Osteocyte (in vitro differentiated cells): ENCODE measurements at regions not wholly inside any gene's neighbourhood (a gene's known extent, or its start where the extent isn't known, plus 50 kb on each side); places are given as distances from the start of the nearest gene placed in this dataset.
"Not testable (repeated sequence)": the region's sequence is repeated elsewhere in the genome, so short reads cannot be mapped to it uniquely, and the experiment has no call there.

Experiments used
- DNase-seq: peaks from one replicate; pipeline ENCODE4 v3.0.0; 2021; ENCODE audit warnings: mixed read lengths; ENCODE audit not compliant: unreplicated experiment; ENCODE audit errors: extremely low spot score
- H3K27ac Mint-ChIP-seq: one replicate; pipeline ENCODE4 v1.8.0; 2021; ENCODE audit warnings: mild to moderate bottlenecking, mixed read lengths; ENCODE audit not compliant: unreplicated experiment
- H3K27me3 Mint-ChIP-seq: one replicate; pipeline ENCODE4 v1.8.0; 2021; ENCODE audit warnings: mixed read lengths; ENCODE audit not compliant: unreplicated experiment
- H3K36me3 Mint-ChIP-seq: one replicate; pipeline ENCODE4 v1.8.0; 2021; ENCODE audit warnings: mixed read lengths; ENCODE audit not compliant: unreplicated experiment
- H3K4me1 Mint-ChIP-seq: one replicate; pipeline ENCODE4 v1.8.0; 2021; ENCODE audit warnings: mixed read lengths; ENCODE audit not compliant: unreplicated experiment
- H3K4me3 Mint-ChIP-seq: one replicate; pipeline ENCODE4 v1.8.0; 2021; ENCODE audit warnings: mild to moderate bottlenecking, moderate library complexity, mixed read lengths; ENCODE audit not compliant: unreplicated experiment
- H3K9me3 Mint-ChIP-seq: one replicate; pipeline ENCODE4 v1.8.0; 2021; ENCODE audit warnings: mixed read lengths; ENCODE audit not compliant: unreplicated experiment
- CTCF ChIP-seq: fragments of 200-600 bp; sonication (generic); IDR thresholded peaks from 2 replicates; pipeline ENCODE4 v1.5.0; 2021; ENCODE audit warnings: antibody characterized with exemption, mild to moderate bottlenecking, moderate library complexity

GRCh38 chr4:118576709-118577219 is 108.4 kb upstream of the METTL14 start:
- H3K27ac Mint-ChIP-seq, DNase-seq, H3K4me3 Mint-ChIP-seq, H3K36me3 Mint-ChIP-seq, H3K27me3 Mint-ChIP-seq, H3K9me3 Mint-ChIP-seq: not testable (repeated sequence)
- H3K4me1 Mint-ChIP-seq: peaks cover 26% of the 10 kb centered on the region

- H3K27me3 Mint-ChIP-seq: peaks cover 60% of the 10 kb centered on the region
- H3K4me3 Mint-ChIP-seq: no peak overlapping the region
- no peak overlapping the region for H3K27ac Mint-ChIP-seq
- H3K36me3 Mint-ChIP-seq: no peaks in the 10 kb centered on the region
- no peak for TF ChIP-seq CTCF
- no peaks in the 10 kb centered on the region for H3K4me1 Mint-ChIP-seq
- DNase-seq: no peak
- H3K9me3 Mint-ChIP-seq: no peaks in the 10 kb centered on the region
Measured at GRCh38 chr4:118585015-118585414, 100.2 kb upstream of the METTL14 start.

GRCh38 chr4:118586357-118586790 is 98.8 kb upstream of the METTL14 start:
- Mint-ChIP-seq H3K27ac (no peak overlapping the region), H3K27me3 (peaks cover 61% of the 10 kb centered on the region), H3K9me3 (no peaks in the 10 kb centered on the region), H3K36me3 (no peaks in the 10 kb centered on the region), H3K4me3 (no peak overlapping the region), H3K4me1 (peaks cover 3% of the 10 kb centered on the region)
- no peak for TF ChIP-seq CTCF
- no peak for DNase-seq

GRCh38 chr4:118587116-118587831 is 97.9 kb upstream of the METTL14 start:
- H3K27me3 Mint-ChIP-seq: peaks cover 56% of the 10 kb centered on the region
- H3K9me3 Mint-ChIP-seq: no peaks in the 10 kb centered on the region
- H3K27ac Mint-ChIP-seq: no peak overlapping the region
- no peak overlapping the region for H3K4me3 Mint-ChIP-seq
- TF ChIP-seq CTCF: no peak
- no peaks in the 10 kb centered on the region for H3K36me3 Mint-ChIP-seq
- no peak for DNase-seq
- H3K4me1 Mint-ChIP-seq: peaks cover 8% of the 10 kb centered on the region

GRCh38 chr4:118587946-118588345 is 97.2 kb upstream of the METTL14 start:
- peaks cover 53% of the 10 kb centered on the region for H3K27me3 Mint-ChIP-seq

More at GRCh38 chr4:118587946-118588345, 97.2 kb upstream of the METTL14 start:
- Mint-ChIP-seq H3K4me3 (no peak overlapping the region), H3K36me3 (no peaks in the 10 kb centered on the region), H3K27ac (no peak overlapping the region), H3K4me1 (peaks cover 8% of the 10 kb centered on the region), H3K9me3 (no peaks in the 10 kb centered on the region)
- TF ChIP-seq CTCF: no peak
- no peak for DNase-seq
